ENCODE measurements at regions not wholly inside any gene's neighbourhood (a gene's known extent, or its start where the extent isn't known, plus 50 kb on each side); places are given as distances from the start of the nearest gene placed in this dataset.
A peak's percentile ranks its signal among the peaks of the same experiment; 100 is the strongest.

DNA sequence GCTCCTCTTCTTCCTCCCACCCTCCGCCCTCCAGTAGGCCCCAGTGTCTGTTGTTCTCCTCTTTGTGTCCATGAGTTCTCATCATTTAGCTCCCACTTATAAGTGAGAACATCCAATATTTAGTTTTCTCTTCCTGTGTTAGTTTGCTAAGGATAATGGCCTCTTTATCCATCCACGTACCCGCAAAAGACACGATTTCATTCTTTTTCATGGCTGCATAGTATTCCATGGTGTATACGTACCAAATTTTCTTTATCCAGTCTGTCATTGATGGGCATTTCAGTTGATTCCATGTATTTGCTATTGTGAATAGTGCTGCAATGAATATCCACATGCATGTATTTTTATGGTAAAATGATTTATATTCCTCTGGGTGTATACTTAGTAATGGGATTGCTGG is 82.2 kb downstream of the COPS8 start (continued):
- TF ChIP-seq HOXA7 (CRISPR knock-in tag; IDR thresholded peaks at IDR 0.05) = no peak
- TF ChIP-seq FOXS1 (CRISPR knock-in tag; IDR thresholded peaks at IDR 0.05) = no peak
- TF ChIP-seq NPAS2 (CRISPR knock-in tag; IDR thresholded peaks at IDR 0.05; ENCODE audit: borderline replicate concordance) = no peak
- TF ChIP-seq HOXB13 (CRISPR knock-in tag; IDR thresholded peaks at IDR 0.05; ENCODE audit: low read depth) = no peak

- POLR2A ChIA-PET = no interaction called here
- Histone ChIP-seq H3K9me3 (peaks cover 26% of the 10 kb centered on the region; the same call in 2 of the 3 replicates), H3K4me3 (no peak overlapping the region), H3K27ac (no peak overlapping the region; a peak in 1 of 6 replicates), H3K4me2 (no peak overlapping the region), H3K4me1 (peaks cover 12% of the 10 kb centered on the region)
- 90% methylated on average over 1 of the region's 1 CpG for WGBS (ENCODE audit: missing lambda C conversion rate)
- DNase-seq (ENCODE audit: low read depth in 1 of 2, low spot score in 1 of 2) (no peak), ATAC-seq (no peak), FAIRE-seq (no peak)
- CTCF ChIA-PET = no interaction called here
- TF ChIP-seq RCOR1 (IDR thresholded peaks at IDR 0.05; ENCODE audit: low read depth, low read length) = no peak
- no peak for TF ChIP-seq JUN (IDR thresholded peaks at IDR 0.05)
- no peak for TF ChIP-seq ESRRA (IDR thresholded peaks at IDR 0.05; ENCODE audit: borderline replicate concordance, low read length)
- TF ChIP-seq, protein P1, sequence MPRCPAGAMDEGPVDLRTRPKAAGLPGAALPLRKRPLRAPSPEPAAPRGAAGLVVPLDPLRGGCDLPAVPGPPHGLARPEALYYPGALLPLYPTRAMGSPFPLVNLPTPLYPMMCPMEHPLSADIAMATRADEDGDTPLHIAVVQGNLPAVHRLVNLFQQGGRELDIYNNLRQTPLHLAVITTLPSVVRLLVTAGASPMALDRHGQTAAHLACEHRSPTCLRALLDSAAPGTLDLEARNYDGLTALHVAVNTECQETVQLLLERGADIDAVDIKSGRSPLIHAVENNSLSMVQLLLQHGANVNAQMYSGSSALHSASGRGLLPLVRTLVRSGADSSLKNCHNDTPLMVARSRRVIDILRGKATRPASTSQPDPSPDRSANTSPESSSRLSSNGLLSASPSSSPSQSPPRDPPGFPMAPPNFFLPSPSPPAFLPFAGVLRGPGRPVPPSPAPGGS (IDR thresholded peaks at IDR 0.05) = no peak
- TF ChIP-seq ZSCAN20 (CRISPR knock-in tag; IDR thresholded peaks at IDR 0.05) = no peak
- no peak for TF ChIP-seq EP300 (IDR thresholded peaks at IDR 0.05)
- TF ChIP-seq RARB (CRISPR knock-in tag; IDR thresholded peaks at IDR 0.05) = no peak
- TF ChIP-seq SREBF2 (IDR thresholded peaks at IDR 0.05) = no peak
- TF ChIP-seq TFCP2L1 (CRISPR knock-in tag; IDR thresholded peaks at IDR 0.05) = no peak
- TF ChIP-seq USF2 (IDR thresholded peaks at IDR 0.05) = no peak
- no peak for TF ChIP-seq HOXB5 (CRISPR knock-in tag; IDR thresholded peaks at IDR 0.05)
- no peak for TF ChIP-seq POLR2A (IDR thresholded peaks at IDR 0.05; ENCODE audit: low read length)
- no peak for TF ChIP-seq PBX3 (IDR thresholded peaks at IDR 0.05)
- TF ChIP-seq RNF2 (IDR thresholded peaks at IDR 0.05; ENCODE audit: borderline replicate concordance, low read depth) = no peak
- TF ChIP-seq PHF8 (IDR thresholded peaks at IDR 0.05; ENCODE audit: borderline replicate concordance, low read depth) = no peak
- no peak for TF ChIP-seq MAZ (IDR thresholded peaks at IDR 0.05; ENCODE audit: borderline replicate concordance, low read depth, low read length)
Observed at GRCh38 chr2:237170020-237170419, 84.3 kb downstream of the COPS8 start.

DNA sequence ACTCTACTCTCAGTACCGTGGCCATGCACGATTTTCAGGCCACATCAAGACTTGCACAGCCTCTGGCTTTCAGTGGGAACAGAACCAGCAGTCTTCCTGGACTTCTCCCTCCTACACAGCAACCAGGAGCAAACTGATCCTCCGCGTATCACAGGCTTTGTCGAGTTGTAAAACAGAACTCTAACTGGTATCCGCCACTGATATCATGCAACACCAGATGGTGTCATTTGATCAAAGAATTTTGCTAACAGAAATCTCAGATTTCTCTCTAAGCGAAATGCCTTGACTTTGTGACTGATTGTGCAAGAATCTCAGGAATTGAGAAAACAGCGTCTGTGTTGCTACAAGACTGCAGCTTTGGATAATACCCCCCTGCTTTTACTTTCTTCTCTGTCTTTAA is 85.7 kb downstream of the COPS8 start:
- ChIA-PET POLR2A (no interaction called here), CTCF (interaction anchor here (0.7 to 5.2 kb wide), 10 partner anchors 10 to 400 kb away, joined by 3 to 18 read pairs (median 4); no protein-coding TSS in a partner anchor)
- 9% methylated on average over 8 of the region's 8 CpGs for WGBS (ENCODE audit: missing lambda C conversion rate)
- DNase-seq (ENCODE audit: low read depth in 1 of 2, low spot score in 1 of 2) (peak; percentile 36 to 76), ATAC-seq (peak; percentile 84 to 90), FAIRE-seq (no peak)
- peak overlapping the region; percentile 57 to 83 for H3K27ac ChIP-seq
- H3K4me2 ChIP-seq = peak overlapping the region; percentile 46
- no peak overlapping the region for H3K4me3 ChIP-seq
- H3K4me1 ChIP-seq = peaks cover 12% of the 10 kb centered on the region
- peaks cover 28% of the 10 kb centered on the region; the same call in 2 of the 3 replicates for H3K9me3 ChIP-seq
- no peak for TF ChIP-seq ZFP36 (IDR thresholded peaks at IDR 0.05; ENCODE audit: borderline replicate concordance, partially characterized antibody)
- no peak for TF ChIP-seq SREBF2 (IDR thresholded peaks at IDR 0.05)
- peak; percentile 99 for TF ChIP-seq CEBPB (IDR thresholded peaks at IDR 0.05)
- TF ChIP-seq SMC3 (IDR thresholded peaks at IDR 0.05) = peak; percentile 98
- TF ChIP-seq, protein P1 (IDR thresholded peaks at IDR 0.05) = no peak
- TF ChIP-seq, protein P2, sequence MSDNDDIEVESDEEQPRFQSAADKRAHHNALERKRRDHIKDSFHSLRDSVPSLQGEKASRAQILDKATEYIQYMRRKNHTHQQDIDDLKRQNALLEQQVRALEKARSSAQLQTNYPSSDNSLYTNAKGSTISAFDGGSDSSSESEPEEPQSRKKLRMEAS (IDR thresholded peaks at IDR 0.05) = 0 out of 2 replicates have a peak, but pooled peaks have one; percentile 5
- no peak for TF ChIP-seq USF2 (IDR thresholded peaks at IDR 0.05)
- TF ChIP-seq FOSL2 (IDR thresholded peaks at IDR 0.05) = 0 out of 2 replicates have a peak, but pooled peaks have one; percentile 6
- peak; percentile 30; the same call in 1 of the 2 replicates for TF ChIP-seq FOSL2 (CRISPR knock-in tag; IDR thresholded peaks at IDR 0.05)
- no peak for TF ChIP-seq PHF8 (IDR thresholded peaks at IDR 0.05; ENCODE audit: borderline replicate concordance, low read depth)
- peak; percentile 89 to 94 for TF ChIP-seq RAD21 (conservative IDR thresholded peaks at IDR 0.05 in 1 of 2, IDR thresholded peaks at IDR 0.05 in 1 of 2)
- TF ChIP-seq GATA3 (IDR thresholded peaks at IDR 0.05; ENCODE audit: borderline replicate concordance) = no peak
- no peak for TF ChIP-seq JUNB (IDR thresholded peaks at IDR 0.05)
- no peak for TF ChIP-seq NFE2L2 (conservative IDR thresholded peaks at IDR 0.05; ENCODE audit: low read length)
- TF ChIP-seq, protein P3, sequence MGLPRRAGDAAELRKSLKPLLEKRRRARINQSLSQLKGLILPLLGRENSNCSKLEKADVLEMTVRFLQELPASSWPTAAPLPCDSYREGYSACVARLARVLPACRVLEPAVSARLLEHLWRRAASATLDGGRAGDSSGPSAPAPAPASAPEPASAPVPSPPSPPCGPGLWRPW (IDR thresholded peaks at IDR 0.05) = peak; percentile 64; the same call in 1 of the 2 replicates
- no peak for TF ChIP-seq TFCP2L1 (CRISPR knock-in tag; IDR thresholded peaks at IDR 0.05)
- TF ChIP-seq HOXB5 (CRISPR knock-in tag; IDR thresholded peaks at IDR 0.05) = no peak
- TF ChIP-seq RFX5 (IDR thresholded peaks at IDR 0.05) = no peak
- TF ChIP-seq HOXA7 (CRISPR knock-in tag; IDR thresholded peaks at IDR 0.05) = 0 out of 2 replicates have a peak, but pooled peaks have one; percentile 31

Data from A549 (cell line).